ENCODE measurements at regions not wholly inside any gene's neighbourhood (a gene's known extent, or its start where the extent isn't known, plus 50 kb on each side); places are given as distances from the start of the nearest gene placed in this dataset.

DNA sequence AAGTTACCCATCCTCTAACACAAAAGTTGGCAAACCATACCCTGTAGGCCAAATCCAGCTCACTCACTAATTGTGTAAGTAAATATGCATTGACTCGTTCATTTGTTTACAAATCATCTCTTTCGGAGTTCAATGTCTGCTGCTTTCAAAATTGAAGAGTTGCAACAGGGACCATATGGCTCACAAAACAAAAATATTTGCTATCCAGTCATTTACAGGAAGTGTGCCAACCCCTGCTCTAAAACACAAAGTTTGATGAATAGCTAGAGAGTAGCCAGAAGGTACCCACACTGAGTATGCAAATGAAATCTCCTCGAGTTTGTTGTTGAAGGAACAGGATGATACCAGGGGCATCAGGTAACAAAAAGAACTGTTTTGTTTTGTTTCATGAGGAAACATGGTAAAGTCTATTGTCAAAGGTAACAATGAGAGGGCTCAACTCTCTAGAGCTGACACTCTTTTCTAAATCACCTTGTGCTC is 236.2 kb upstream of the THBS1 start:
- TF ChIP-seq CTCF (IDR thresholded peaks at IDR 0.05), result no peak
- H3K9me3 Mint-ChIP-seq (ENCODE audit: unreplicated experiment), result peaks cover 9% of the 10 kb centered on the region
- peaks cover 15% of the 10 kb centered on the region for H3K4me1 Mint-ChIP-seq (ENCODE audit: unreplicated experiment)
- peaks cover 9% of the 10 kb centered on the region for H3K36me3 Mint-ChIP-seq (ENCODE audit: unreplicated experiment)
- no peak for DNase-seq (ENCODE audit: extremely low spot score, unreplicated experiment)
- no peak overlapping the region for H3K27ac Mint-ChIP-seq (ENCODE audit: unreplicated experiment)
- H3K27me3 Mint-ChIP-seq (ENCODE audit: unreplicated experiment), result no peaks in the 10 kb centered on the region
- H3K4me3 Mint-ChIP-seq (ENCODE audit: unreplicated experiment), result no peak overlapping the region

- DNase-seq (ENCODE audit: extremely low spot score, unreplicated experiment), result no peak
- H3K27me3 Mint-ChIP-seq (ENCODE audit: unreplicated experiment), result no peaks in the 10 kb centered on the region
- H3K9me3 Mint-ChIP-seq (ENCODE audit: unreplicated experiment), result peaks cover 9% of the 10 kb centered on the region
- H3K36me3 Mint-ChIP-seq (ENCODE audit: unreplicated experiment), result peaks cover 9% of the 10 kb centered on the region
- no peak overlapping the region for H3K4me3 Mint-ChIP-seq (ENCODE audit: unreplicated experiment)
- H3K4me1 Mint-ChIP-seq (ENCODE audit: unreplicated experiment), result peaks cover 15% of the 10 kb centered on the region
- H3K27ac Mint-ChIP-seq (ENCODE audit: unreplicated experiment), result no peak overlapping the region
- no peak for TF ChIP-seq CTCF (IDR thresholded peaks at IDR 0.05)
These were observed 235.7 kb upstream of the THBS1 start for GRCh38 chr15:39345176-39345575.

GRCh38 chr15:39347453-39347852 is 233.4 kb upstream of the THBS1 start:
- Mint-ChIP-seq H3K4me1 (ENCODE audit: unreplicated experiment) (peaks cover 15% of the 10 kb centered on the region), H3K27me3 (ENCODE audit: unreplicated experiment) (no peaks in the 10 kb centered on the region), H3K9me3 (ENCODE audit: unreplicated experiment) (peaks cover 9% of the 10 kb centered on the region), H3K36me3 (ENCODE audit: unreplicated experiment) (peaks cover 9% of the 10 kb centered on the region), H3K27ac (ENCODE audit: unreplicated experiment) (no peak overlapping the region), H3K4me3 (ENCODE audit: unreplicated experiment) (no peak overlapping the region)
- TF ChIP-seq CTCF (IDR thresholded peaks at IDR 0.05), result no peak
- no peak for DNase-seq (ENCODE audit: extremely low spot score, unreplicated experiment)

GRCh38 chr15:39350785-39351184 is 230.1 kb upstream of the THBS1 start:
- Mint-ChIP-seq H3K4me1 (ENCODE audit: unreplicated experiment) (peaks cover 17% of the 10 kb centered on the region), H3K27me3 (ENCODE audit: unreplicated experiment) (no peaks in the 10 kb centered on the region), H3K27ac (ENCODE audit: unreplicated experiment) (no peak overlapping the region), H3K9me3 (ENCODE audit: unreplicated experiment) (no peaks in the 10 kb centered on the region), H3K4me3 (ENCODE audit: unreplicated experiment) (no peak overlapping the region), H3K36me3 (ENCODE audit: unreplicated experiment) (peaks cover 2% of the 10 kb centered on the region)
- TF ChIP-seq CTCF (IDR thresholded peaks at IDR 0.05), result no peak
- no peak for DNase-seq (ENCODE audit: extremely low spot score, unreplicated experiment)

DNA sequence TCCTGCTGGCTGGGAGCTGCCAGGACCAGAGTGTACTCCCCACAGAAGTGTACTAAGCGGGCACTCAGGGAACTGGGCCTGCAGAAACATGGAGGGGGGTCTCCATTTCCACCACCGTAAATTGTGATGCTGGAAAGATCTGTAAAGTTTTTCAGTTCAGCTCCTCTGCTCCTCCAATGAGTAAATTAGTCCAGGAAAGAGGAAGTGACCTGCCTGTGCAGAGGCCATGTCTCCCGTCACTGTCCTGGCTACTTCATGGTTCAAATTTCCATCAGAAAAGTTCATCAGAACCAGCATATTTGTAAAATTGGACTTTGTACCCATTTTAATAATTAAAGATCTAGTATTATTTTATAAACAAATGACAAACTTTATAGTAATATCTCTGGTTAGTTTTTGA is 226.7 kb upstream of the THBS1 start:
- no peaks in the 10 kb centered on the region for H3K27me3 Mint-ChIP-seq (ENCODE audit: unreplicated experiment)
- H3K36me3 Mint-ChIP-seq (ENCODE audit: unreplicated experiment), result no peaks in the 10 kb centered on the region
- no peaks in the 10 kb centered on the region for H3K9me3 Mint-ChIP-seq (ENCODE audit: unreplicated experiment)
- H3K4me1 Mint-ChIP-seq (ENCODE audit: unreplicated experiment), result peaks cover 29% of the 10 kb centered on the region
- no peak overlapping the region for H3K27ac Mint-ChIP-seq (ENCODE audit: unreplicated experiment)
- no peak for TF ChIP-seq CTCF (IDR thresholded peaks at IDR 0.05)
- no peak for DNase-seq (ENCODE audit: extremely low spot score, unreplicated experiment)
- H3K4me3 Mint-ChIP-seq (ENCODE audit: unreplicated experiment), result no peak overlapping the region

All from osteocyte (in vitro differentiated cells).